Endothelial cell of umbilical vein (primary cell): ENCODE measurements at regions not wholly inside any gene's neighbourhood (a gene's known extent, or its start where the extent isn't known, plus 50 kb on each side); places are given as distances from the start of the nearest gene placed in this dataset.

ENCODE experiments used
- BruUV-seq: library from RNA; stranded (reverse); fragments of 400-500 nt; replicated peaks from 2 replicates; lab custom pipeline; 2021; lab: Mats Ljungman, UMichigan
- CTCF ChIA-PET: fragments of 300-600, 350-600 bp; sonication (Branson Sonifier 250); formaldehyde crosslinking; loops from one replicate; lab custom pipeline; 2021; ENCODE audit warnings: antibody characterized with exemption, inconsistent platforms; lab: Charles Lee
- POLR2A ChIA-PET: fragments of 300-600, 350-600 bp; sonication (Branson Sonifier 250); formaldehyde crosslinking; loops from one replicate; lab custom pipeline; 2021; ENCODE audit warnings: antibody characterized with exemption, inconsistent platforms; lab: Charles Lee
- DNase-seq: peaks from one replicate; pipeline ENCODE4 v3.0.0-alpha.2; 2011; ENCODE audit warnings: low read depth, low spot score
- FAIRE-seq: peaks from 2 replicates; lab custom pipeline; 2011; peaks lifted over from hg19 to GRCh38; lab: Jason Lieb, UNC
- H2AFZ ChIP-seq: 2 replicates; pipeline ENCODE4 v1.6.0; 2012; ENCODE audit warnings: low read depth, low read length, control low read depth, inconsistent platforms
- H3K27ac ChIP-seq: 2 replicates; pipeline ENCODE4 v1.5.1; 2011; ENCODE audit warnings: low read depth, mild to moderate bottlenecking, control low read depth, low read length, moderate library complexity; ENCODE audit not compliant: insufficient read depth
- H3K27me3 ChIP-seq, 2 experiments: 2 replicates each; pipeline versions ENCODE4 v1.6.0 to v1.6.1; 2011; ENCODE audit warnings: low read length in 2 of 2, mixed read lengths in 1 of 2; ENCODE audit not compliant: control insufficient read depth in 2 of 2, insufficient read depth in 2 of 2
- H3K36me3 ChIP-seq, 2 experiments: 2 replicates in 1 of 2; 3 replicates in 1 of 2; pipeline ENCODE4 v1.5.1; 2011; ENCODE audit warnings: low read length in 2 of 2, mild to moderate bottlenecking in 1 of 2, moderate library complexity in 1 of 2; ENCODE audit not compliant: control insufficient read depth in 2 of 2, insufficient read depth in 2 of 2; ENCODE audit errors: extremely low read depth in 1 of 2
- H3K4me1 ChIP-seq: 3 replicates; pipeline ENCODE4 v1.5.1; 2011; ENCODE audit warnings: mild to moderate bottlenecking, low read length; ENCODE audit not compliant: control insufficient read depth, insufficient read depth; ENCODE audit errors: extremely low read depth
- H3K4me2 ChIP-seq: 2 replicates; pipeline ENCODE4 v1.6.1; 2011; ENCODE audit warnings: low read length, control low read depth, mixed read lengths; ENCODE audit not compliant: insufficient read depth
- H3K4me3 ChIP-seq, 3 experiments: fragments of 200-600 bp in 1 of 3; sonication (generic), shearing (Covaris generic) in 1 of 3; replicated peaks in 1 of 3; 2 replicates each; pipeline ENCODE4 v1.5.1; 2011 to 2016; ENCODE audit warnings: control low read depth in 3 of 3, low read length in 3 of 3, mild to moderate bottlenecking in 2 of 3, inconsistent platforms in 1 of 3, low read depth in 1 of 3, moderate library complexity in 1 of 3; ENCODE audit not compliant: insufficient read depth in 1 of 3
- H3K79me2 ChIP-seq: 2 replicates; pipeline ENCODE4 v1.6.0; 2012; ENCODE audit warnings: low read length, inconsistent platforms; ENCODE audit not compliant: control insufficient read depth, insufficient read depth
- H3K9ac ChIP-seq: replicated peaks from 2 replicates; pipeline ENCODE3; 2011; ENCODE audit warnings: low read length, control low read depth; ENCODE audit not compliant: insufficient read depth; ENCODE audit errors: extremely low read depth
- H3K9me1 ChIP-seq: replicated peaks from 3 replicates; pipeline ENCODE4 v1.6.0; 2011; ENCODE audit warnings: mild to moderate bottlenecking, low read length; ENCODE audit not compliant: control insufficient read depth, insufficient read depth; ENCODE audit errors: extremely low read depth
- H3K9me3 ChIP-seq: replicated peaks from 2 replicates; pipeline ENCODE4 v1.5.1; 2012; ENCODE audit warnings: low read length, inconsistent platforms; ENCODE audit not compliant: control insufficient read depth, insufficient read depth
- H4K20me1 ChIP-seq: replicated peaks from 2 replicates; pipeline ENCODE3; 2011; ENCODE audit warnings: mild to moderate bottlenecking, low read length; ENCODE audit not compliant: control insufficient read depth, insufficient read depth; ENCODE audit errors: extremely low read depth
- CTCF ChIP-seq, 2 donors: IDR thresholded peaks; 1 replicate in 1 of 2; 2 replicates in 1 of 2; pipeline ENCODE4 v1.5.1; 2011; ENCODE audit warnings: low read length in 2 of 2, mild to moderate bottlenecking in 2 of 2, moderate library complexity in 2 of 2, control low read depth in 1 of 2, inconsistent platforms in 1 of 2, low read depth in 1 of 2; ENCODE audit not compliant: insufficient read depth in 1 of 2; ENCODE audit errors: extremely low read depth in 1 of 2
- EZH2 ChIP-seq: IDR thresholded peaks from 2 replicates; pipeline ENCODE4 v1.6.1; 2012; ENCODE audit warnings: borderline replicate concordance, low read depth, mild to moderate bottlenecking, moderate library complexity, low read length, inconsistent platforms; ENCODE audit not compliant: severe bottlenecking
- FOS ChIP-seq: IDR thresholded peaks from 2 replicates; pipeline ENCODE4 v1.6.1; 2011; ENCODE audit warnings: mild to moderate bottlenecking, low read length, moderate library complexity, borderline replicate concordance; ENCODE audit not compliant: insufficient read depth
- GATA2 ChIP-seq: IDR thresholded peaks from 2 replicates; pipeline ENCODE4 v1.7.0; 2011; ENCODE audit warnings: low read depth, mild to moderate bottlenecking, moderate library complexity, mixed read lengths, low read length; ENCODE audit not compliant: insufficient read length, insufficient read depth
- JUN ChIP-seq: IDR thresholded peaks from 2 replicates; pipeline ENCODE4 v1.6.1; 2011; ENCODE audit warnings: borderline replicate concordance, low read depth; ENCODE audit not compliant: insufficient read length, insufficient read depth
- MAX ChIP-seq: IDR thresholded peaks from 2 replicates; pipeline ENCODE4 v1.6.1; 2011; ENCODE audit not compliant: insufficient read depth, insufficient read length
- MYC ChIP-seq: IDR thresholded peaks from one replicate; pipeline ENCODE4 v1.6.1; 2011; ENCODE audit warnings: mild to moderate bottlenecking, low read depth, low read length
- POLR2A ChIP-seq: IDR thresholded peaks from 2 replicates; pipeline ENCODE4 v1.6.1; 2012; ENCODE audit warnings: low read depth, mild to moderate bottlenecking, control low read depth, low read length
- POLR2AphosphoS5 ChIP-seq: IDR thresholded peaks from 2 replicates; pipeline ENCODE4 v1.6.1; 2012; ENCODE audit warnings: low read depth, mild to moderate bottlenecking, control low read depth, low read length, moderate library complexity; ENCODE audit not compliant: insufficient read depth
- dilution Hi-C: fragments of 300-500 bp; cut with MboI; formaldehyde crosslinking; loops from one replicate; pipeline ENCODE4 v1.15.0; 2019; ENCODE audit warnings: low sequenced_read_pairs; ENCODE audit not compliant: extremely low pct_ligation_motif_present
- intact Hi-C: fragments of 100-400 bp; cut with micrococcal nuclease; formaldehyde crosslinking; loops from one replicate; pipeline ENCODE4 v1.10.0; 2022

DNA sequence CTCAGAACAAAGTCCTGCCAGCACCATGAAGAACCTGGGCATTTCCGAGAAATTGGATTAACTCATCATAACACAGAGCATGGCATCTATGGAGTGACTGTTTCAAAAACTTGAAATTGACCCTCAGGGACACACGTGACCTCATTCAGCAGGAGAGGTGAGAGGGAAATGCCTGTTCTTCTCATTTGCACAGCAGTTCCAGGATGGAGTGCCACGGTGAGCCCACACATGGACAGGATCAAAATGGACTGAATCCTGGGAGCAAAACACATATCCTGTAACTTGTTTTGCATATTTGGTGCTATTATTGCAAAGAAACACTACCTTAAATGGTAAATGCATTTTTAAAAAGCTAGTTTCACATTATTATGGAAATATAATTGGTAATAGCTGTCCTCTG, 256.1 kb upstream of the IRX2 start:
- no peak for TF ChIP-seq POLR2AphosphoS5
- no peak for TF ChIP-seq JUN
- TF ChIP-seq POLR2A = no peak
- TF ChIP-seq MAX = no peak
- TF ChIP-seq CTCF (IDR thresholded peaks at IDR 0.05; ENCODE audit: extremely low read depth in 1 of 2, insufficient read depth in 1 of 2, low read depth in 1 of 2, low read length in 2 of 2) = no peak
- no peak for TF ChIP-seq EZH2
- no TSS peak for BruUV-seq
- dilution Hi-C loops = no loop called here

DNA sequence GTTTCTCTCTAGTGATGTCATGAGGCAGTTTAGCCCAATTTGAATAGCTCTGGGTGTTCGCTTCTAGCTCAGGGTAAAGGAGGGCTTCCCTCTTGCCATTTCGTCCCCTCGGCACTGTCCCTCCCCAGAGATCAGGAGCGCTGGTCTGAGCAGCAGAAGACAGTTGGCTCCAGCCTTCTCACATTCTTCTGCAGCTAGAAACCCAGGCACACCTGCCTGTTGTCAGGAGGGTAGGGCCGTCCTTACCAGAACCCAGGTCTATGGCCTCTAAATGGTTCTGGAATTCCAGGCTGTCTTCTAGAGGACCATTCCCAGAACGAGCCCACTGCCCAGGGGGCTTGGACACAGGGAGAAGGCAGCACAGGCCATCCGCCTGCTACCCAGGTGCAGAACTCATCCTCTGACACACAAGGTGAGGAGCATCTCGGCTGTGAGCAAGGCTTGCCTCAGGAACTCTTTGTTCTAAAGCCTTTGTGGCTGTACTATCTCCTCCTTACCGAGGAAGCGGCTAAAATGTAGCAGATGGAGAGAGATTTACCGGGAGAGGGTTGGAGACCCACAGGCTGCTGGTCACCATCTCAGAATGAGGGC, 255.6 kb upstream of the IRX2 start:
- POLR2A ChIA-PET = no interaction called here
- no peak for DNase-seq
- H3K9me3 ChIP-seq = peaks cover 6% of the 10 kb centered on the region
- no peak overlapping the region for H3K9ac ChIP-seq
- dilution Hi-C loops = no loop called here
- H3K4me3 ChIP-seq = no peak overlapping the region
- FAIRE-seq = no peak
- H3K4me2 ChIP-seq = no peak overlapping the region
- no peaks in the 10 kb centered on the region for H3K79me2 ChIP-seq
- no peaks in the 10 kb centered on the region for H3K4me1 ChIP-seq
- no peak overlapping the region for H2AFZ ChIP-seq
- H3K9me1 ChIP-seq = no peaks in the 10 kb centered on the region
- H4K20me1 ChIP-seq = no peaks in the 10 kb centered on the region
- CTCF ChIA-PET = no interaction called here
- H3K27me3 ChIP-seq = no peaks in the 10 kb centered on the region
- no peaks in the 10 kb centered on the region for H3K36me3 ChIP-seq
- TF ChIP-seq FOS (no peak), GATA2 (no peak), CTCF (IDR thresholded peaks at IDR 0.05; ENCODE audit: extremely low read depth in 1 of 2, insufficient read depth in 1 of 2, low read depth in 1 of 2, low read length in 2 of 2) (no peak), POLR2A (no peak), MAX (no peak), EZH2 (no peak), MYC (no peak), JUN (no peak), POLR2AphosphoS5 (no peak)
- no peak overlapping the region for H3K27ac ChIP-seq
- BruUV-seq = no TSS peak
- intact Hi-C loops = no loop called here

More for the DNA sequence above, 256.1 kb upstream of the IRX2 start:
- H3K9ac ChIP-seq = no peak overlapping the region
- H3K79me2 ChIP-seq = no peaks in the 10 kb centered on the region
- H4K20me1 ChIP-seq = no peaks in the 10 kb centered on the region
- H3K27me3 ChIP-seq = no peaks in the 10 kb centered on the region
- ChIA-PET CTCF (no interaction called here), POLR2A (no interaction called here)
- intact Hi-C loops = no loop called here
- no peak overlapping the region for H3K27ac ChIP-seq
- H3K4me2 ChIP-seq = no peak overlapping the region
- FAIRE-seq = no peak
- H2AFZ ChIP-seq = no peak overlapping the region
- H3K4me1 ChIP-seq = no peaks in the 10 kb centered on the region
- H3K9me3 ChIP-seq = peaks cover 6% of the 10 kb centered on the region
- no peaks in the 10 kb centered on the region for H3K36me3 ChIP-seq
- H3K4me3 ChIP-seq = no peak overlapping the region
- DNase-seq = no peak
- no peaks in the 10 kb centered on the region for H3K9me1 ChIP-seq
